SU-DHL-6 (cell line): ENCODE measurements at regions not wholly inside any gene's neighbourhood (a gene's known extent, or its start where the extent isn't known, plus 50 kb on each side); places are given as distances from the start of the nearest gene placed in this dataset.

Experiments used
- EZH2phosphoT487 ChIP-seq: fragments of 200-600 bp; sonication (generic), shearing (Covaris generic); conservative IDR thresholded peaks from 2 replicates; pipeline ENCODE4 v1.6.1; 2018; ENCODE audit warnings: mild to moderate bottlenecking, antibody characterized with exemption, low read length, moderate library complexity, mixed read lengths
- TF ChIP-seq, protein P1 (sequence below): fragments of 200-600 bp; sonication (generic); IDR thresholded peaks from one replicate; pipeline ENCODE4 v1.5.1; 2017; ENCODE audit warnings: antibody characterized with exemption, mild to moderate bottlenecking, low read length, moderate library complexity; ENCODE audit not compliant: insufficient read depth, poor library complexity, severe bottlenecking

DNA sequence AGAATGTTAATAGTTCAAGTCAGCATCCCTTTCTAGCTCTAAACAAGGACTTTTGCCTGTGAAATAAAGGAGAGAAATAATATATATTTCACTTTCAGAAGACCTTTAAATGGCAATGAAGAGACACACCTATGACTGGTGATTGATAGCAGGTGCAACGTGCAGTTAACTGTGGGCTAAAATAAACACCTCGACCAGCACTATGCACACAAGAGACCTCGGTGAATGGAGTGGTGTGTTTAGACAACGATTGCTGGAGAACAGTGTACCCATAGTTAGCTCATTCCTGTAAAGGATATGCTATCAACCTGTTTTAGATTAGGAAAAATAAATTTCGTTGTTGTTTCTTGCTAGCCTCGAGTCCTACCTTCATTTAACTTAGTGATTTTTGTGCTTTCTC is 143.4 kb downstream of the NR4A2 start:
- TF ChIP-seq, protein P1, sequence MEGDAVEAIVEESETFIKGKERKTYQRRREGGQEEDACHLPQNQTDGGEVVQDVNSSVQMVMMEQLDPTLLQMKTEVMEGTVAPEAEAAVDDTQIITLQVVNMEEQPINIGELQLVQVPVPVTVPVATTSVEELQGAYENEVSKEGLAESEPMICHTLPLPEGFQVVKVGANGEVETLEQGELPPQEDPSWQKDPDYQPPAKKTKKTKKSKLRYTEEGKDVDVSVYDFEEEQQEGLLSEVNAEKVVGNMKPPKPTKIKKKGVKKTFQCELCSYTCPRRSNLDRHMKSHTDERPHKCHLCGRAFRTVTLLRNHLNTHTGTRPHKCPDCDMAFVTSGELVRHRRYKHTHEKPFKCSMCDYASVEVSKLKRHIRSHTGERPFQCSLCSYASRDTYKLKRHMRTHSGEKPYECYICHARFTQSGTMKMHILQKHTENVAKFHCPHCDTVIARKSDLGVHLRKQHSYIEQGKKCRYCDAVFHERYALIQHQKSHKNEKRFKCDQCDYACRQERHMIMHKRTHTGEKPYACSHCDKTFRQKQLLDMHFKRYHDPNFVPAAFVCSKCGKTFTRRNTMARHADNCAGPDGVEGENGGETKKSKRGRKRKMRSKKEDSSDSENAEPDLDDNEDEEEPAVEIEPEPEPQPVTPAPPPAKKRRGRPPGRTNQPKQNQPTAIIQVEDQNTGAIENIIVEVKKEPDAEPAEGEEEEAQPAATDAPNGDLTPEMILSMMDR = no peak
- no peak for TF ChIP-seq EZH2phosphoT487
